PC-9 (cell line): ENCODE measurements at regions not wholly inside any gene's neighbourhood (a gene's known extent, or its start where the extent isn't known, plus 50 kb on each side); places are given as distances from the start of the nearest gene placed in this dataset.

ENCODE experiments used
- EZH2 ChIP-seq: fragments of 200-600 bp; sonication (generic); IDR thresholded peaks from 2 replicates; pipeline ENCODE4 v1.8.0; 2017; ENCODE audit warnings: antibody characterized with exemption, low read depth
- TF ChIP-seq, protein P1 (sequence below): fragments of 200-600 bp; sonication (generic); conservative IDR thresholded peaks from 2 replicates; pipeline ENCODE4 v1.6.1; 2017; ENCODE audit warnings: mixed run types, antibody characterized with exemption, mild to moderate bottlenecking, moderate library complexity

DNA sequence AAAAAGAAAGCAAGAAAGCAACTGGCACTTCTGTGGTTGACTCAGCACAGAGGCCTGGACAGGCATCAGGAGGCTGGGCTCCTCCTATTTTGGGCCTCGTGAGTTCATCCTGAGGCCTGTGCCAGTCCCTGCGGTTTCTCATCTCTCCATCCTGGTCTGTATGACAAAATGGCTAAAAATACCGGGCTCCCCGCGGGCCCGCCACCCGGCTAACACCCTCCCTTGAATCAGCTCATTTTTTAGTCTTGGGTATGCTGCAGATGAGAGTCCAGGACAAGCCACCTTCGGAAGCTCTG is 62.3 kb upstream of the YWHAQ start:
- TF ChIP-seq, protein P1, sequence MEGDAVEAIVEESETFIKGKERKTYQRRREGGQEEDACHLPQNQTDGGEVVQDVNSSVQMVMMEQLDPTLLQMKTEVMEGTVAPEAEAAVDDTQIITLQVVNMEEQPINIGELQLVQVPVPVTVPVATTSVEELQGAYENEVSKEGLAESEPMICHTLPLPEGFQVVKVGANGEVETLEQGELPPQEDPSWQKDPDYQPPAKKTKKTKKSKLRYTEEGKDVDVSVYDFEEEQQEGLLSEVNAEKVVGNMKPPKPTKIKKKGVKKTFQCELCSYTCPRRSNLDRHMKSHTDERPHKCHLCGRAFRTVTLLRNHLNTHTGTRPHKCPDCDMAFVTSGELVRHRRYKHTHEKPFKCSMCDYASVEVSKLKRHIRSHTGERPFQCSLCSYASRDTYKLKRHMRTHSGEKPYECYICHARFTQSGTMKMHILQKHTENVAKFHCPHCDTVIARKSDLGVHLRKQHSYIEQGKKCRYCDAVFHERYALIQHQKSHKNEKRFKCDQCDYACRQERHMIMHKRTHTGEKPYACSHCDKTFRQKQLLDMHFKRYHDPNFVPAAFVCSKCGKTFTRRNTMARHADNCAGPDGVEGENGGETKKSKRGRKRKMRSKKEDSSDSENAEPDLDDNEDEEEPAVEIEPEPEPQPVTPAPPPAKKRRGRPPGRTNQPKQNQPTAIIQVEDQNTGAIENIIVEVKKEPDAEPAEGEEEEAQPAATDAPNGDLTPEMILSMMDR = no peak
- TF ChIP-seq EZH2 = no peak
